Left renal cortex interstitium (tissue), 4 donors: ENCODE measurements at regions not wholly inside any gene's neighbourhood (a gene's known extent, or its start where the extent isn't known, plus 50 kb on each side); places are given as distances from the start of the nearest gene placed in this dataset.
"Not testable (repeated sequence)": the region's sequence is repeated elsewhere in the genome, so short reads cannot be mapped to it uniquely, and the experiment has no call there.

Source experiments
- DNase-seq, 4 donors: peaks; one replicate each; pipeline ENCODE4 v3.0.0-alpha.2; 2013; ENCODE audit warnings: low read depth in 4 of 4, low spot score in 2 of 4, missing footprints in 1 of 4

GRCh38 chr4:159906517-159906916, 803.6 kb downstream of the RAPGEF2 start:
- no peak for DNase-seq

GRCh38 chr4:159910721-159911120, 807.8 kb downstream of the RAPGEF2 start:
- no peak for DNase-seq

- no peak for DNase-seq
Observed at GRCh38 chr4:159922119-159922518, 819.2 kb downstream of the RAPGEF2 start.

- DNase-seq, result no peak
Observed at GRCh38 chr4:159925770-159926169, 822.9 kb downstream of the RAPGEF2 start.

GRCh38 chr4:159926871-159927270, 824.0 kb downstream of the RAPGEF2 start:
- DNase-seq, result no peak

GRCh38 chr4:159927781-159928180, 824.9 kb downstream of the RAPGEF2 start:
- DNase-seq, result no peak

GRCh38 chr4:159934602-159935001, 831.7 kb downstream of the RAPGEF2 start:
- not testable (repeated sequence) for DNase-seq

GRCh38 chr4:159937595-159937994, 834.7 kb downstream of the RAPGEF2 start:
- DNase-seq, result no peak

GRCh38 chr4:159939681-159940080, 836.8 kb downstream of the RAPGEF2 start:
- DNase-seq, result not testable (repeated sequence)

- DNase-seq, result no peak
Observed at GRCh38 chr4:159941076-159941475, 838.2 kb downstream of the RAPGEF2 start.

GRCh38 chr4:159944477-159944876, 841.6 kb downstream of the RAPGEF2 start:
- no peak for DNase-seq

- DNase-seq, result peak in 3 of 4 donors; percentile 15 to 72 (median 44)
Observed at GRCh38 chr4:159946983-159947615, 844.2 kb downstream of the RAPGEF2 start.

- no peak for DNase-seq
Observed at GRCh38 chr4:159950707-159951106, 847.8 kb downstream of the RAPGEF2 start.

- no peak for DNase-seq
Observed at GRCh38 chr4:159966746-159967145, 863.9 kb downstream of the RAPGEF2 start.

- not testable (repeated sequence) for DNase-seq
Observed at GRCh38 chr4:159976871-159977482, 874.1 kb downstream of the RAPGEF2 start.

GRCh38 chr4:159977907-159978617, 875.2 kb downstream of the RAPGEF2 start:
- DNase-seq, result no peak

GRCh38 chr4:159979351-159979750, 876.5 kb downstream of the RAPGEF2 start:
- DNase-seq, result no peak

GRCh38 chr4:159979953-159980352, 877.1 kb downstream of the RAPGEF2 start:
- no peak for DNase-seq

- no peak for DNase-seq
Observed at GRCh38 chr4:159980826-159981468, 878.1 kb downstream of the RAPGEF2 start.

GRCh38 chr4:159981469-159981856, 878.6 kb downstream of the RAPGEF2 start:
- DNase-seq, result no peak

- no peak for DNase-seq
Observed at GRCh38 chr4:159983082-159983481, 880.2 kb downstream of the RAPGEF2 start.
